RPMI8226 (cell line): ENCODE measurements at regions not wholly inside any gene's neighbourhood (a gene's known extent, or its start where the extent isn't known, plus 50 kb on each side); places are given as distances from the start of the nearest gene placed in this dataset.
"Not testable (repeated sequence)": the region's sequence is repeated elsewhere in the genome, so short reads cannot be mapped to it uniquely, and the experiment has no call there.

ENCODE experiments used
- DNase-seq: peaks from one replicate; pipeline ENCODE4 v3.0.0-alpha.2; 2015

DNA sequence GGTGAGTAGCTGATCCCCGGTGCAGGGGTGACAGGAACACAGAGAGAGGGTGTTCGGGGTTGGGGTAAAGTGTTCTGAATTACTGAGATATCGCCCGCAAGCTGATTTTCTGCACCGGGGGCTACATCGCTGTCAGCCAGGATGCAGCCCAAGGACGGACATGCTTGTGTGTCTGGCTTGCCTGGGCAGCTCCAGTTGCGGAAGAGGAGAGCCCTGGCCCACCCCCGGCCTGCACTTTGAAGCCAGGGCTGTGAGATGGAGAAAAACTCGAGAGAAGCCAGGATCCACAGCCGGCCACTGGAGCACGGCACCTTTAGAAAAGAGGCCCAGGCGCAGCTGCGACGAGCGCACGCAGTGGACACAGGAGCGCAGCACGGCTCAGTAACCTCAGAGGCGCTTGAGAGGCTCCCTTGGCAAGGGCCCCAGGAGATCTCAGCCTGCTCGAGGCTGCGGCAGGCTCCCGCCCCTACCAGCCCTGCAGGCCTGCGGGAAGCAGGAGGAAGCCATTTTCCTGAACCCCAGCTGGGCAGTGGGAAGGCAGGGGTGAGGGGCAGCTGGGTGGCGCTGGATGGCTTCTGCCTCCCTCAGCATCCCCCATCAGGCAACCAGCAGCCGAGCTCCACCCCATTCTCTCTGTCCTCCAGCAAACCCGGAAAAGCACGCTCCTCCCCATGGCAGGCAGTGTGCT, 59.2 kb downstream of the C9orf50 start:
- DNase-seq, result peak; percentile 11

DNA sequence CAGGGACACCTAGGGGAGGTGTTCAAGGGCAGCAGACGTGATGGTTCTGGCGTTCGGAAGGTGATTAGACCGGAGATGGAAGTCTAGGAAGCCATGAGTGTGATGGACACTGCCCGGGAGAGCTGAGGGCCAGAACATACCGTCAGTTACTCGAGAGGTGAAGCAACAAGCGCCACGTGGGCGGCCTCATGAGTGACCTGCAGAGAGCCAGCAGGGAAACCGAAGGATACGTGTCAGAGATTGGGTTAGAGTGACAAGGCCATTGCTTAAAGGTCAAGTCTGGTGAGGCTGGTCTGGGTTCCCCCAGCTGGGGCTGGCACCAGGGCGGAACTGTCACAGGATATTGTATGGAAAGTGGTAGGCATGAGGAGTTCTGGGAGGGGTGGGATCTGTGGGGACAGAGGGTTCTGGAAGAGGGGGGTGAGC, 60.0 kb downstream of the C9orf50 start:
- DNase-seq, result no peak

DNA sequence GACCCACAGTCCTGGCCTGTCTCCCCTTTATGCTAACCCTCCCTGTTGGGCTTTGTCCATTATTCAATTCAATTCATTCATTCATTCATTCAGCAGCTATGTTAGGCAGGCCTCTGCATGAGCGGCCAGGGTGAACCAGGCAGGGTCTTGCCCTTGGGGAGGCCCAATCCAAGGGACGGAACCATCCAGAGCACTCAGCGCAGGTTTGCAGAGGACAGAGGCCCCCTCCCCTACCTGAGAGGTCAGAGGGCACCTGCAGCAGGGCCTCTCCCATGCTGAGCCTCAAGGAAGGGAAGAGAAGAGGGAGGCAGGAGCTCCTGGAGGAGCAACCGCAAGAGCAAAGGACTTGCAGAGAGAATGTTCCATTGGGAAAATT, 61.4 kb downstream of the C9orf50 start:
- no peak for DNase-seq

DNA sequence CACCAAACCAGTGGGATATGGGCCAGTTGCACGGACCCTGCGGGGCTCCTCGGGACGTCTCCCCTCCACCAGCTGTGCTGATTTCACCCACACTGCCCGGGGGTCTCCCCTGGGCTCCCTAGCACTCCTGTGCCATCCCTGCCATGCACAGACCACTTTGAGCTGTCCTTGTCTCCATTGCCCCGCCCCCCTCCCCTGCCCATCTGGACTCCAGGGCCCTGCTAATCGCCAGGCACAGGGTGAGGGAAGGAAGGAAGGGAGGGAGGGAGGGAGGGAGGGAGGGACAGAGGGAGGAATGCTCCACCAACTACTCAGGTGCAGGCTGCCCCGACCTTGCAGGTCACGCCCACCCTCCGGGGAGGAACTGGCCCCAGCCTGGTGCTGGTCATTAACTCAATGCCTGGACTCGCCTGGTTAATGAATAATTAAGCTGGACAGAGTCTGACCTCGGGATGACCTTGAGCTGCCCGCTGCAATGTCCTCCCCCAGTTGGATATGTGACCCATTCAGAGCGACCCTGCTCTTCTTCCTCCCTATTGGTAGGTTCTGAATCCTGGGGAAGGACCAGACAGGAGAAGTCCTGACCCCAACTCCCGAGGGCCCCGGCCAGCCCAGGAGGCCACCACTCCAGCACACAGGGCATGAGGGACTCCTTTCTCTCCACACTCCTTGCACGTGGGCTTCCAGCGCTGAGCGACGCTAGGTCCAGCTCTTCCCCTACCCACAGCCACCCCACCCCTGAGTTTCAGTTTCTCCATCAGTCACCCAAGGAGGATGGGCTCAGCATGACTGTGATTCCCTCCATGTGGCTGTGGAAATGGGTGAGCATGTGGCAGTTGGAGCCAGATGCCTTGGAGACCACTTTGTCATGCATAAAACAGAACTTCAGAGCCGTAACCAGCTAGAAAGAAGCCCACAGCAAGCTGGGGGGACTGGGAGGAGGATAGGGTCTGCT, 62.1 kb downstream of the C9orf50 start:
- no peak for DNase-seq

DNA sequence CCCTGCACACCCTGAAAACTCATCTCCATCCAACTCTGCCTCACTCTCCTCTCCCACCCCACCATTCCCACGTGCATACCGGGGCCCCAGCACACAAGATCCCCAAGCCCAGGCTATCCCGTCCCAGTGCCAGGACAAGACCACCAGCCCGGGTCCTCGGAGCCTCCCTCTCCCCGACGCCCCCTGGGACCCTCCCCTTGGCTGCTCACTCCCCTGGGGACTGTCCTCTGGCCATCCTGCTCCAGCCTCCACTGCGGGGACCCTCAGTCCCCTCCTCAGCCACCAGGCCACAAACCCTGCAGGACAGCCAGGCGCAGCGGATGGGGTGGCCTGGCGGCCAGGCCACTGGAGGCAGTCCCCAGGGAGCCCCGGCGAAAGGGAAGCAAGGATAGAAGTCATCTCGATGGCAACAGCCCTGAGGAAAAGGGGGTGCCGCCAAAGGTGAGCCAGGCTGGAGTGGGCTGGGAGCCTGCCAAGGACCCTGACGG, 62.8 kb downstream of the C9orf50 start:
- no peak for DNase-seq

DNA sequence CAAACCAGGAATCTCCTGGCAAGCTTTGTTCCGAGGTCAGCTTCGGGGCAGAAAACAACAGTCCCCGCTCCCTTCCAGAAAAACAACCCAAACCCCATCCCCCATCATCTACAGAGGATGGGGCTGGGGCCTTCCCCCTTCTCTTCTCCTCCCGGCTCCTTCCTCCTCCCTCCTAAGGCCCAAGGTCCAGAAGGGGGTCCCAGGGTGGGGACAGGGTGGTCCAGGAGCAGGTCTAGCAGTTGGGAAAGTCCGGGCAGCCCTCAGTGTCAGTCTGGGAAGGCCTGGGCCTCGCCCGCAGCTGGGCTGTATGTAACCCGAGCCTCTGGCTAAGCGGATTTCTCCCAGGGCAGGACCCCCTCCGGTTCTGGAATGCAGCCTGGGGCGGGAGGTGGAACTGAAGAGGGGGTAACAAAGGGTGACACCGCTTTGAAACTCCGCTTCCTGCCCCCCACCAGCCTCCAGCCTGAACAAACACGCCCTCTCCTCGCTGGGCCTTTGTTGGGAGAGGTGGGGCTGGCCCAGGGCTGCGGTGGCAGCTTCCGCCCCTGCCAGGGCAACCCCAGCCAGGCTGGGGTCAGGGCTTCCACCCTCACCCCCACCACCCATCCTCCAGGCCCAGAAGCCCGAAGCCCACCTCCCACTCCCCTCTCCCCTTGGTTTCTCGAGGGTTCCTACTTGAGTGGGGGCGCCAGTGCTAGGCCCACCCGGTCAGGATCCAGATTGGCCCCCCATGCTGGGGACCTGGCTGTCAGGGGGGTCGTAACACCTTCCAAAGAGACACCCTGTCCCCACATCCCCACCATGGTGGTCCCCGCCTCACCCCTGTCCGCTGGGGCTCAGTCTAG, 63.5 kb downstream of the C9orf50 start:
- no peak for DNase-seq

DNA sequence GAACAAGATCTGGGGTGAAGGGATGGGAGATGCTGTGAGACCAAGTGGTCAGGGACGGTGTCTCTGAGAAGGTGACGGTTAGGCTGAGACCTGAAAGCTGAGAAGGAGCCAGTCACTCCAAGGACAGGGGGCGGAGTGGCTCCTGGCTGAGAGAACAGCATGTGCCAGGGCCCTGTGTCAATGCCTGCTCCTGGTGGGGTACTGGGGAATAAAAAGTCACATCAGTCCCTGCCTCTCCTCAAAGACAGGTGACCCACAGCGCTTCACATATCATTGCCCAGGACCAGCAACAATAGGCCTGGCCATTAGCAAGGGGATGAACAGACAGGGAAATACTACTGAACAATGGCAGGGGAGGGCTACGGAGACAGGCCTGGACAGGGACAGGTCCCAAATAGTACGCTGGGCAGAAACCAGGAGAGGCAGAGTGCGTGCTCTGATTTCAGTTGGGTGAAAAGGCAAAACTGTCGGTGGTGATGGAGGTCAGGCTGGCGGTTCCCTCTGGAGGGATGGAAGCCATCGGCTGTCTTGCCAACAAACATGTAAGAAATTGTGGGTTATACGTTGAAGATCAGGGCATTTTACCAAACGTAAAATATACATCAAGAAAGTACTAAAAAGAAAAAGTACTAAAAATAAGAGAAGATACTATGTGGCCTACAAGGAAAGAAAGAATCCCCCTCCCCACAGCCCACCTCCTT, 64.3 kb downstream of the C9orf50 start:
- DNase-seq, result no peak

DNA sequence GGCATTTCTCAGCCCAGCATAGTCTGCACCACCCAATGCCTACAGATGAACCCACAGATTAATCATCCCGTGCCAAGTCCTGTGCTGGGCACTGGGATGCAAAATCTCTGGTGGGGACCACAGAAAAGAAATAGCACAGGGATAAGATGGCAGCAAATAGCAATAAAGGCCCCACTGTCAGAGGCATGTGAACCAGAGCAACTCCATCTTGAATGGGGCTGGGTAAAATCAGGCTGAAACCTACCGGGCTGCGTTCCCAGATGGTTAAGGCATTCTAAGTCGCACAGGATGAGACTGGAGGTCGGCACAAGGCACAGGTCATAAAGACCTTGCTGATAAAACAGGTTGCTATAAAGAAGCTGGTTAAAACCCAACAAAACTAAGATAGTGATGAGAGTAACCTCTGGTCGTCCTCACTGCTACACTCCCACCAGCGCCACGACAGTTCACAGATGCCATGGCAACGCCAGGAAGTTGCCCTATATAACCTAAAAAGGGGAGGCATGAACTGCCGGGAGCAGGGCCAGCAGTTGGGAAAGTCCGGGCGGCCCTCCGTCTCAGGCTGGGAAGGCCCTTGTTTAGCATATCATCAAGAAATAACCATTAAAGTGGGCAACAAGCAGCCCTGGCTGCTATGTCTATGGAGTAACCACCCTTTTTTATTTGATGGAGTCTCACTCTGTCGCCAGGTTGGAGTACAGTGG, 65.2 kb downstream of the C9orf50 start:
- no peak for DNase-seq

DNA sequence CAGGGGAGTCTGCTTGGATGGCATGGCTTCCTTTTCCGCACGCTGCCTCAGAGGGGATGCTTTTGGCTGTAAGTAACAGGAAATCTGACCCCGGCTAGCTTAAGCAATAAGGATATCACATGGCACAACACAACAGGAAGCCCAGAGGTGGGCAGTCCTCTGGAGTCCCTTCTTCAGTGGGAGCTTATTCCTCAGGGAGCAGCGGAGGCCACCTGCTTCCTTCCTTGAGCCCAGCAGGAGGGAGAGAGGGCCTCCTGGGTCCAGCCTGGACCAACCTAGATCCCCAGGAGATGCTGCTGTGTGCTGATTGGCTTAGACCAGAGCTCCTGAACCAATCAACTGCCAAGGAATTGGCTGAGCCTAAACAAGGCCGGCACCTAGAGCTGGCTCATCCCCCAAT, 66.3 kb downstream of the C9orf50 start:
- no peak for DNase-seq

DNA sequence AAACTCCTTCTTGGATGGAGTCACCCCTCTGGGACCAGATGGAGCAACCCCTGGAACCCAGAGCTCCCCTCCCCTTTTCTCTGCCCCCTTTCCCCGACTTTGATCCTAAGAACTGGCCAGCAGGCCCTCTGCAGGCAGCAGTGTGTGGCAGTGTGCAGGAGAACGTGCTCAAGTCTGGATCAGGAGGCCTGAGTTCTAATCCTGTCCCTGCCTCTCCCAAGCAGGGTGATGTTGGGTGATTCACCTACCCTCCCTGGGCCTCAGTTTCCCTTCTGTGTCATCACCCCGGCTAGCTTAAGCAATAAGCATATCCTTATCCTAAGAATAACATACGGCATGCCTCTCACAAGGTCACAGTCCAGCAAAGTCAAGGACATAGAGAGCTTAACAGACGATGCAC, 67.6 kb downstream of the C9orf50 start:
- DNase-seq, result no peak

DNA sequence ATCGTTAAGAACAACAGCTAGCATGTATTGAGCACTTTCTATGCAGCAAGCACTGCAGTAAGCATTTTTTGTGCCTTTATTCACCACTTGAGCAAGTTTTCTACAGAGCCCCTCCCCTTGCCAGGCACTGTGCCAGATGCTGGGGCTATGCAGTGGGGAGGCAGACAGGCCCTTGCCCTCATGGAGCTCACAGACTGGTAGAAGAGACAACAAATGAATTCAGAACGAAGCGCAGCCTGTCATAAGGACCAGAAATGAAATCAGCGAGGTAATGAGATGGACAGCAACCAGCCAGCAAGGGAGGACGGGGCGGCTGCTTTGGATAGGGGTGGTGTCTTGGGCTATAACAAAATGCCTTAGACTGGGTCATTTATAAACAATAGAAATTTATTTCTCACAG, 68.8 kb downstream of the C9orf50 start:
- peak; percentile 51 for DNase-seq

DNA sequence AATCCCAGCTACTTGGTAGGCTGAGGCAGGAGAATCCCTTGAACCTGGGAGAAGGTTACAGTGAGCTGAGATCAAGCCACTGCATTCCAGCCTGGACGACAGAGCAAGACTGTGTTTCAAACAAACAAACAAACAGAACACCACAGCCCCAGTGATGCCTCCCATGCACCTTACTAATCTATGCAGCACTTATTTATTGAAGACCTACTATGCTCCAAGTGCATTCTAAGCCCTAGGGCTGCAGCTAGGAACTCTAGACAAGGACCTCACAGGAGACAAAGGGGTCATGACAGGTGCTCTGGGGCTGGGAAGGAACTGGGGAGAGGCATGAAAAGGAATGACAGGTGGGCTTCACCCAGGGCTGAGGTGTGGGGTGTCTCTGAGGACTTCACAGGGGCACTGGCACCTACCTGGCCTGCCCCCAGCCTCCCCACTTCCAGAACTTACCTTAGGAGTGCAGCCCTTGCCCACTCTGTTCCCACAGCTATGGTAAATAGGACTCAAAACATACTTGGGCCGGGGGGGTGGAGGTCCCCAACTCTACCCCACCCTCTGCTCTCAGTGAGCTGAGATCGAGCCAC, 69.4 kb downstream of the C9orf50 start:
- no peak for DNase-seq

DNA sequence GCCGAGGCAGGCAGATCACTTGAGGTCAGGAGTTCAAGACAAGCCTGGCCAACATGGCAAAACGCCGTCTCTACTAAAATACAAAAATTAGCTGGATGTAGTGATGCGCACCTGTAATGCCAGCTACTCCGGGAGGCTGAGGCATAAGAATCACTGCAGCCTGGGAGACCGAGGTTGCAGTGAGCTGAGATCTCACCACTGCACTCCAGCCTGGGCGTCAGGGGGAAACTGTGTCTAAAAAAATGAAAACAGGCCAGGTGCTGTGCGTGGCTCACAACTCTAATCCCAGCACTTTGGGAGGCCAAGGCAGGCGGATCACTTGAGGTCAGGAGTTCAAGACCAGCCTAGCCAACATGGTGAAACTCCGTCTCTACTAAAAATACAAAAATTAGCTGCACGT, 69.9 kb downstream of the C9orf50 start:
- DNase-seq, result not testable (repeated sequence)

DNA sequence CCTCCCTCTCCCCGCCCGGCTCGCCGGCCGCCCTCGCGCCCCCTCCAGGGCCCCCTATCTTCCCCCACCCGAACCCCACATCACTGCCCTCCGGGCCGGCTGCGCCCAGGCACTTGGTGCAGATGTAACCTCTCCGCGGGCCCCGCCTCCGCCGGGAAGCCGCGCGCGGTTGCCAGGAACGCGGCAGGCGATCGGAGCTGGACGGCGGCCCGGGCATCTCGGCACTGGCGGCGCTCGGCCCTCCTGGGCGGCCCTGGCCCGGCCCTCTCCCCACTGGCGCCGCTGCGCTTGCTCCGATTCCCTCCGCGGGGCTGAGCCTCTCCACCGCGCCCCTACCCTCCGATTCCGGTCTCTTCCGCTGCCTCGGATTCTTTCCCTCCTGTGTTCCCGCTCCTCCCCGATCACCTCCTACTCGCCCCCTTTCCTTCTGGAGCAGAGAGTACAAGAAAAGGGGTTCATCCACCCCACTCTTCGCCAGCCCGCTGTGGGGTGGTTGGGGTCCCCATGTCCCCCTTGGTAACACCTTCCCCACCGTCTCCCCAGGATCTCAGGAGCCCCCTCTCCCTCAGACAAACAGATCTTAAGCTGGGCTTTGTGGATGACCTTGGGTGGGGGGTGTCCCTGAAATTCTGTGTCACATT, 70.6 kb downstream of the C9orf50 start:
- peak; percentile 62 for DNase-seq

DNA sequence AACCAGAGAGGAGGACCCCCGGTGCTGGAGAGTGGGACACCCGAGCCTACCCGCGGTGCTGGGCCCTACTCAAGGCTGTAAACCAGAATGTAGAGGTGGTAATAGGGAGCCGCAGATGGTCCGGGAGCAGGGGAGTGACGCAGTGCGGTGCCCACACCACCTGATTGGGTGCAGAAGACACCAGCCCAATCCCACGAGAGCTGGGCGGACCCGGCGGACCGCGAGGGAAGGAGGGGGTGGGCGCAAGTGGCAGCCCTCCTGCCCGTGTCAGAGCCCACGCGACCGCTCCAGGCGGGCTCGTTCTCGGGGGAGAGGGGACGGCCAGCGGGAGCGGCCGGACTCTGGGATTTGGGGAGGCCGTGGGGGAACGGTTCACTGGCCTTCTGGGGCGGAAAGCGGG, 71.2 kb downstream of the C9orf50 start:
- DNase-seq, result no peak

DNA sequence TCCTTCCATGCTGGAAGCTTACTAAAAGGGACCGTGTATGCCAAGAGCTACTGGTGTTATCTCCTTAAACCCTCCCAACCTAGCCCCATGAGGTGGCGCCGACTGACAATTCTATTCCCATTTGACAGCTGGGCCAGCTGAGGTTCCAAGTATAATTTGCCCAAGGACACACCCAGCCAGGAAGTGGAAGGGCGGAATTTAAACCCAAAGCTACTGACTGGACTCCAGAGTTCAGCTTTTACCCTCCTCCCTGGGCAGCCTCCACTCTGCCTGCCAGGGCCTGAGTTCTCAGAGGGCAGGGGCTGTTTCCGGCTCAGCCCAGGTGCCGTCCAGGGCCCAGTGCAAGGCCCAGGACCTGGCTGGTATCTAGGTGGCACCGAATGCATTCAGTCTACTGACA, 71.8 kb downstream of the C9orf50 start:
- DNase-seq, result no peak

DNA sequence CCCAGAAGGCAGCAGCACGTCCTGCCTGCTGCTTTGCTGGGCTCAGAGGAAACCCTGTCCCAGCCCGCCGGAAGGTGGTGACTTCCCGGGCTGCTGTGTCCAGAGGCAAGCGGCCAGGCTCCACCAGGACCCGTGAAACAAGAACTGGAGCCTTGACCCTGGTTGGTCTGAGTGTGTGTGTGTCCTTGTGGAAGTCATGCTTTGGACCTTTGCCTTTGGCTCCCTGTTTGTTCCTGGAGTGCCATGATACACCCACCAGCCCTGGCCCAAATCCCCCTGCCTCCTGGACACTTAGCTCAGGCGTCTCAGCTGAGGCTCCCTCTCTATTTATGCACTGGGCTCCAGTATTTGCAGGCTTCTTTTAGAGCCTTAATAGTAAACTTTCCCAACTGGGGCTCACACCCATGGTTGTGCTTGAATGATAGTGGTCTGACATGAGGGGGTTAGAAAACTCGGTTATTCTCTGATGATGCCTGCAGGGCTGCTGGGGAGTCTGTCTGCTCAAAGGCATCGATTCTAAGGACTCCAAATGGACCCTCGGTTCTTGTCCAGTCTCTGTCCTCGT, 72.2 kb downstream of the C9orf50 start:
- DNase-seq, result no peak

DNA sequence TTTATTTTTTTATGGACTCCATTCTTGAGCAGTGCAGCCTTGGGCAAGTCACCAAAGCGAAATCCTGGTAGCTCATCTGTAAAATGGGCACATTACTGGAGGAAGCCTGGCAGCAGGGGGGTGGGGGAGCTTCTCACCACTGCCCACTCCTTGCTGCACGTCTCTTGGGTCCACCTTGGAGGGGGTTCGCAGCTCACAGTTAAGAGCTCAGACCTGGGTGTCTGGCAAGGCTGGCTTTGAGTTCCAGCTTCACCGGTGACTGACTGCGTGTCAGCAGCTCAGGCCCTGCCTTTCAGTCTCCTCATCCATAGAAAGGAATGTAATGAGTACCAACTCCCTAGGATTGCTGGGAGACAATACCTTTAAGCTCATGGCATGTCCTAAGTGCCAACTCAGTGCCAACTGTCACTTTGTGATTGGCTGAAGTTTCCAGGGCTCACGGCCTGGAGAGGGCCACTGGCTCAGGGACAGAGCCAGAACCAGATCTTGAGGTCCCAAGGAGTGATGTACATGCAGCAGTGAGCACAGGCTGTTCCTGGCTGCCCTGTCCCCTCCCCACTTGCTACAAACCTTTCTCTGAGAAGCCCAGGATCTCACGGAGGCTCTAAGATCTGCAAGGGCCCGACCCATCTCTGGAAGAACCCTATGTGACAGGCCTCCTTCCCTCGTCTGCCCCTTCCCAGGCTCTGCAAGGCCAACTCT, 72.9 kb downstream of the C9orf50 start:
- no peak for DNase-seq

DNA sequence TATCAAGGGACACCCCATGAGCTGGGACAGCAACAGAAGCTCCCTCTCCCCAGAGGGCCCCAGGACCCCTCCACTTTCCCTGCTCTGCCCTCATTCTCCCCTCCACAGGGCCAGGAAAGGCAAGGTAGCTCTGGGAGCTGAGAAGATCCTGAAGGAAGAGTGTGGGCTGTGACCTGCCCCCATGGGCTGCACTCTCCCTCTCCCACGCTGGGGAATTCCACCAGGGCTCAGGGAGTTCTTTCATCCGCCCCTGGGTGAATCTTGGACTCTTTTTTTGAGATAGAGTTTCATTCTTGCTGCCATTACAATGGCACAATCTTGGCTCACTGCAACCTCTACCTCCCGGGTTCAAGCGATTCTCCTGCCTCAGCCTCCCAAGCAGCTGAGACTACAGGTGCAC, 73.8 kb downstream of the C9orf50 start:
- DNase-seq, result no peak

DNA sequence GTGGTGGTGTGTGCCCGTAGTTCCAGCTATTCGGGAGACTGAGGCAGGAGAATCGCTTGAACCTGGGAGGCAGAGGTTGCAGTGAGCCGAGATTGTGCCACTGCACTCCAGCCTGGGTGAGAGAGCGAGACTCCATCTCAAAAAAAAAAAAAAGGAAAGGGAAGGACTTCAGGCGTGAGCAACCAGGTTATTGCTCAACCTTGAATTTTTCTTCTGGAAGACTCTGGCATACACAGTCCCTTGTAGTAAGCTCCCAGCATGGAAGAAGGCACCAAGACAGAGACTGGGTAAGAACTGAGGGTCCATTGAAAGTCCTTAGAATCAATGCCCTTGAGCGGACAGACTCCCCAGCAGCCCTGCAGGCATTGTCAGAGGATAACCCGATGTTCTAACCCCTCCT, 75.0 kb downstream of the C9orf50 start:
- not testable (repeated sequence) for DNase-seq
